Stomach (tissue), 8 donors: ENCODE measurements at regions not wholly inside any gene's neighbourhood (a gene's known extent, or its start where the extent isn't known, plus 50 kb on each side); places are given as distances from the start of the nearest gene placed in this dataset.

Source experiments
- DNase-seq, 2 donors: peaks; one replicate each; pipeline versions ENCODE4 v3.0.0 to v3.0.0-alpha.2; 2013 to 2019
- H3K27ac ChIP-seq, 5 donors: fragments of 200-600 bp in 4 of 5; sonication (generic) in 4 of 5; one replicate each; pipeline ENCODE4 v1.5.1; 2013 to 2019; ENCODE audit warnings: mild to moderate bottlenecking in 1 of 5, moderate library complexity in 1 of 5
- H3K27me3 ChIP-seq, 3 donors: fragments of 200-600 bp; sonication (generic); one replicate each; pipeline ENCODE4 v1.5.1; 2017 to 2019; ENCODE audit warnings: mixed run types in 1 of 3
- H3K36me3 ChIP-seq, 4 donors: fragments of 200-600 bp; sonication (generic); 1 replicate in 3 of 4; 2 replicates in 1 of 4; pipeline ENCODE4 v1.5.1; 2016 to 2019
- H3K4me1 ChIP-seq, 4 donors: fragments of 200-600 bp; sonication (generic); one replicate each; pipeline ENCODE4 v1.5.1; 2016 to 2019
- H3K4me3 ChIP-seq, 4 donors: fragments of 200-600 bp; sonication (generic) in 3 of 4; one replicate each; pipeline ENCODE4 v1.5.1; 2016 to 2019; ENCODE audit warnings: mild to moderate bottlenecking in 1 of 4
- H3K9me3 ChIP-seq, 4 donors: fragments of 200-600 bp; sonication (generic); one replicate each; pipeline ENCODE4 v1.5.1; 2016 to 2019
- CTCF ChIP-seq, 7 experiments: fragments of 450-650 bp in 4 of 7; fragments of 200-600 bp in 3 of 7; sonication (generic) in 3 of 7; IDR thresholded peaks; one replicate each; pipeline ENCODE4 v1.5.1; 2016 to 2019; ENCODE audit warnings: antibody characterized with exemption in 7 of 7, control low read depth in 2 of 7, mild to moderate bottlenecking in 1 of 7
- EP300 ChIP-seq: sonication (generic); formaldehyde crosslinking; IDR thresholded peaks from one replicate; pipeline ENCODE4 v1.6.1; 2017; ENCODE audit warnings: antibody characterized with exemption
- POLR2A ChIP-seq, 4 donors: fragments of 450-650 bp; IDR thresholded peaks; one replicate each; pipeline ENCODE4 v1.6.1; 2016; ENCODE audit warnings: antibody characterized with exemption in 4 of 4, control low read depth in 2 of 4, mild to moderate bottlenecking in 1 of 4, moderate library complexity in 1 of 4
- POLR2AphosphoS5 ChIP-seq, 3 donors: sonication (generic); formaldehyde crosslinking; IDR thresholded peaks; one replicate each; pipeline ENCODE4 v1.6.1; 2016; ENCODE audit warnings: antibody characterized with exemption in 3 of 3
- WGBS, 5 donors: extraction: QIAGEN DNeasy Blood & Tissue Kit in 3 of 5; methylation state at CpG; one replicate each; pipeline versions ENCODE4 v1.1.5 to v1.1.7; 2013 to 2018; 5-methylcytosine and 5-hydroxymethylcytosine counted together
- intact Hi-C: fragments of 100-400 bp; cut with DNase I; formaldehyde crosslinking; loops from one replicate; pipeline ENCODE4 v1.15.1; 2023; ENCODE audit warnings: low total_unique reads
- donor health status: healthy with polysubstance abuse.
- donor health status: Bipolar disorder and iron deficiency.
- donor health status: healthy.

DNA sequence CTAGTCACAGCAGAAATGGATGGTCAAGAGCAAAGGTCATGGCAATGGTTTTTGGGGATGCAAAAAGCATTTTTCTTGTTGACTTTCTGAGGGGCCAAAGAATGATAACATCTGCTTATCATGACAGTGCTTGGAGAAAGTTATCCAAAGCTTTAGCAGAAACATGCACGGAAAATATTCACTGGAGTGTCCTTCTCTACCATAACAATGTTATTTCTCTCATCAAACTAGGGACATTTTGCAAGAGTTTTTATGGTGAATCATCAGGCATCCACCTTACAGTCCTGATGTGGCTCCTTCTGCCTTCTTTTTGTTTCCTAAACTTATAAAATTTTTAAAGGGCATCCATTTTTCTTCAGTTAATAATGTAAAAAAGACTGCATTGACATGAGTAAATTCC, 302.3 kb downstream of the HIVEP2 start:
- Histone ChIP-seq H3K27ac (no peak overlapping the region), H3K4me1 (no peaks in the 10 kb centered on the region), H3K36me3 (no peaks in the 10 kb centered on the region), H3K4me3 (no peak overlapping the region), H3K27me3 (no peaks in the 10 kb centered on the region), H3K9me3 (no peaks in the 10 kb centered on the region)
- no peak for TF ChIP-seq POLR2A (IDR thresholded peaks at IDR 0.05)
- TF ChIP-seq EP300, result no peak
- no peak for TF ChIP-seq CTCF (IDR thresholded peaks at IDR 0.05)
- no peak for TF ChIP-seq POLR2AphosphoS5 (IDR thresholded peaks at IDR 0.05)
- intact Hi-C loops, result no loop called here
- DNase-seq, result no peak
- WGBS, 5 donors, result 88 to 100% (median 91%) methylated on average over 1 of the region's 1 CpG

- 72 to 89% (median 85%) methylated on average over 3 of the region's 3 CpGs for WGBS, 5 donors
- intact Hi-C loops, result no loop called here
- Histone ChIP-seq H3K27ac (no peak overlapping the region), H3K4me3 (no peak overlapping the region), H3K36me3 (no peaks in the 10 kb centered on the region), H3K27me3 (no peaks in the 10 kb centered on the region), H3K4me1 (no peaks in the 10 kb centered on the region), H3K9me3 (no peaks in the 10 kb centered on the region)
- DNase-seq, result no peak
- TF ChIP-seq EP300 (no peak), POLR2AphosphoS5 (IDR thresholded peaks at IDR 0.05) (no peak), POLR2A (IDR thresholded peaks at IDR 0.05) (no peak), CTCF (IDR thresholded peaks at IDR 0.05) (no peak)
Measured at GRCh38 chr6:142644866-142645265, 300.1 kb downstream of the HIVEP2 start.

- 88 to 98% (median 89%) methylated on average over 2 of the region's 2 CpGs for WGBS, 5 donors
- no peaks in the 10 kb centered on the region for H3K9me3 ChIP-seq
- no peaks in the 10 kb centered on the region for H3K4me1 ChIP-seq
- no peaks in the 10 kb centered on the region for H3K27me3 ChIP-seq
- intact Hi-C loops, result no loop called here
- no peak for DNase-seq
- no peak overlapping the region for H3K27ac ChIP-seq
- H3K4me3 ChIP-seq, result no peak overlapping the region
- TF ChIP-seq EP300 (no peak), CTCF (IDR thresholded peaks at IDR 0.05) (no peak), POLR2AphosphoS5 (IDR thresholded peaks at IDR 0.05) (no peak), POLR2A (IDR thresholded peaks at IDR 0.05) (no peak)
- no peaks in the 10 kb centered on the region for H3K36me3 ChIP-seq
Measured at GRCh38 chr6:142645663-142646062, 299.3 kb downstream of the HIVEP2 start.

GRCh38 chr6:142647449-142648035, 297.4 kb downstream of the HIVEP2 start:
- intact Hi-C loops, result no loop called here
- H3K27ac ChIP-seq, result no peak overlapping the region
- no peaks in the 10 kb centered on the region for H3K4me1 ChIP-seq
- no peaks in the 10 kb centered on the region for H3K27me3 ChIP-seq
- H3K4me3 ChIP-seq, result no peak overlapping the region
- WGBS, 5 donors, result 25 to 45% (median 41%) methylated on average over 6 of the region's 6 CpGs
- TF ChIP-seq POLR2AphosphoS5 (IDR thresholded peaks at IDR 0.05), result no peak
- TF ChIP-seq POLR2A (IDR thresholded peaks at IDR 0.05), result no peak
- TF ChIP-seq CTCF (IDR thresholded peaks at IDR 0.05), result no peak
- H3K36me3 ChIP-seq, result no peaks in the 10 kb centered on the region
- no peak for DNase-seq
- no peaks in the 10 kb centered on the region for H3K9me3 ChIP-seq
